Sigmoid colon (tissue), 4 donors: ENCODE measurements at regions not wholly inside any gene's neighbourhood (a gene's known extent, or its start where the extent isn't known, plus 50 kb on each side); places are given as distances from the start of the nearest gene placed in this dataset.

Experiments
- EP300 ChIP-seq, 4 donors: sonication (generic); formaldehyde crosslinking; IDR thresholded peaks; one replicate each; pipeline ENCODE4 v1.6.1; 2017; ENCODE audit warnings: antibody characterized with exemption in 4 of 4
- POLR2A ChIP-seq, 2 donors: fragments of 450-650 bp; IDR thresholded peaks; one replicate each; pipeline ENCODE4 v1.6.1; 2016; ENCODE audit warnings: antibody characterized with exemption in 2 of 2, mild to moderate bottlenecking in 2 of 2, moderate library complexity in 2 of 2
- TF ChIP-seq, protein P1 (sequence below), 4 experiments: fragments of 450-650 bp in 3 of 4; fragments of 200-600 bp in 1 of 4; IDR thresholded peaks; one replicate each; pipeline ENCODE4 v1.5.1; 2016 to 2019; ENCODE audit warnings: antibody characterized with exemption in 4 of 4, mild to moderate bottlenecking in 3 of 4, moderate library complexity in 2 of 4

DNA sequence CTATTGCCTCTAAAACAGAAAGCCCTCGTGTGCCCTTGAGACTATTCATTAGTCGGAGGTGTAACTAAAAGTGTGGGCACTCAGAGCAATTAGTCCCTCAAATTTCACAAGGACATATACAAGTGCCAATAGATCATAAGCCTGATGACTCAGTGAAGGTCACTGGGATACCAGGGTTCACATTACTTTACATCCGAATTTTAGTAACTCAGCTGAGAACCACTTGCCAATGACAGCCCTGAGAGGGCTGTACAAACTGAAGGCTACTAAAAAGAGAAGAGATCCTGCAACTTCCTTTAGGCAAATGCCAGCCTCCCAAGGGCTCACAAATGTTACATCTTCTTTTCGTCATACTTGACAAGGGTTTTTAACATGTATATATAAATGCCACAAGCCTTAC lies 369.6 kb downstream of the TENT5A start:
- TF ChIP-seq POLR2A (IDR thresholded peaks at IDR 0.05), result no peak
- TF ChIP-seq, protein P1, sequence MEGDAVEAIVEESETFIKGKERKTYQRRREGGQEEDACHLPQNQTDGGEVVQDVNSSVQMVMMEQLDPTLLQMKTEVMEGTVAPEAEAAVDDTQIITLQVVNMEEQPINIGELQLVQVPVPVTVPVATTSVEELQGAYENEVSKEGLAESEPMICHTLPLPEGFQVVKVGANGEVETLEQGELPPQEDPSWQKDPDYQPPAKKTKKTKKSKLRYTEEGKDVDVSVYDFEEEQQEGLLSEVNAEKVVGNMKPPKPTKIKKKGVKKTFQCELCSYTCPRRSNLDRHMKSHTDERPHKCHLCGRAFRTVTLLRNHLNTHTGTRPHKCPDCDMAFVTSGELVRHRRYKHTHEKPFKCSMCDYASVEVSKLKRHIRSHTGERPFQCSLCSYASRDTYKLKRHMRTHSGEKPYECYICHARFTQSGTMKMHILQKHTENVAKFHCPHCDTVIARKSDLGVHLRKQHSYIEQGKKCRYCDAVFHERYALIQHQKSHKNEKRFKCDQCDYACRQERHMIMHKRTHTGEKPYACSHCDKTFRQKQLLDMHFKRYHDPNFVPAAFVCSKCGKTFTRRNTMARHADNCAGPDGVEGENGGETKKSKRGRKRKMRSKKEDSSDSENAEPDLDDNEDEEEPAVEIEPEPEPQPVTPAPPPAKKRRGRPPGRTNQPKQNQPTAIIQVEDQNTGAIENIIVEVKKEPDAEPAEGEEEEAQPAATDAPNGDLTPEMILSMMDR (IDR thresholded peaks at IDR 0.05), result no peak
- no peak for TF ChIP-seq EP300 (IDR thresholded peaks at IDR 0.05)
